Hepatic stellate cell (primary cell): ENCODE measurements at regions not wholly inside any gene's neighbourhood (a gene's known extent, or its start where the extent isn't known, plus 50 kb on each side); places are given as distances from the start of the nearest gene placed in this dataset.
"Not testable (repeated sequence)": the region's sequence is repeated elsewhere in the genome, so short reads cannot be mapped to it uniquely, and the experiment has no call there.

ENCODE experiments used
- DNase-seq: peaks from one replicate; pipeline ENCODE4 v3.0.0; 2011; ENCODE audit warnings: low spot score

DNA sequence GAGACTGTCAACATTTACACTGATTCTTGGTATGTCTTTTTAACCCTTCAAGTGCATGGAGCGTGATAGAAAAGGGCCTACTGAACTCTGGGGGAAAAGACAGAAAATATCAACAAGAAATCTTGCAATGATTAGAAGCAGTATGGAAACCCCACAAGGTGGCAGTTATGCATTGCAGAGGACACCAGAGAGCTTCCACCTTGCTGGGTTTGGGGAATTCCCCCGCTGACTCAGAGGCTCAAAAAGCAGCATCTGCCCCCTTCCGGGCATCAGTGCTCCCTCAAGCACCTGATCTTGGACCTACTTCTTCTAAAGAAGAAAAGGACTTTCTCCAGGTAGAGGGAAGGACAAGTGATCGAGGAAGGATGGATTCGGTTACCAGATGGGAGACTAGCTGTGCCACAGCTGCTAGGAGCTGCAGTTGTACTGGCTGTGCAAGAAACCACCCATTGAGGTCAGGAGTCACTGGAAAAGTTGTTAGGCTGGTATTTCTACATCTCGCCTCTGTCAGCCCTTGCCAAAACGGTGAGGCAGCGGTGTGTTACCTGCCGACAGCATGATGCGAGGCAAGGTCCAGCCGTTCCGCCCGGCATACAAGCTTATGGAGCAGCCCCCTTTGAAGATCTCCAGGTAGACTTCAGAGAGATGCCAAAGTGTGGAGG is 102.8 kb upstream of the OSBPL11 start:
- DNase-seq = not testable (repeated sequence)

GRCh38 chr3:125715651-125716050 is 120.4 kb upstream of the OSBPL11 start:
- DNase-seq = no peak

GRCh38 chr3:125732151-125732550 is 136.9 kb upstream of the OSBPL11 start:
- not testable (repeated sequence) for DNase-seq

DNA sequence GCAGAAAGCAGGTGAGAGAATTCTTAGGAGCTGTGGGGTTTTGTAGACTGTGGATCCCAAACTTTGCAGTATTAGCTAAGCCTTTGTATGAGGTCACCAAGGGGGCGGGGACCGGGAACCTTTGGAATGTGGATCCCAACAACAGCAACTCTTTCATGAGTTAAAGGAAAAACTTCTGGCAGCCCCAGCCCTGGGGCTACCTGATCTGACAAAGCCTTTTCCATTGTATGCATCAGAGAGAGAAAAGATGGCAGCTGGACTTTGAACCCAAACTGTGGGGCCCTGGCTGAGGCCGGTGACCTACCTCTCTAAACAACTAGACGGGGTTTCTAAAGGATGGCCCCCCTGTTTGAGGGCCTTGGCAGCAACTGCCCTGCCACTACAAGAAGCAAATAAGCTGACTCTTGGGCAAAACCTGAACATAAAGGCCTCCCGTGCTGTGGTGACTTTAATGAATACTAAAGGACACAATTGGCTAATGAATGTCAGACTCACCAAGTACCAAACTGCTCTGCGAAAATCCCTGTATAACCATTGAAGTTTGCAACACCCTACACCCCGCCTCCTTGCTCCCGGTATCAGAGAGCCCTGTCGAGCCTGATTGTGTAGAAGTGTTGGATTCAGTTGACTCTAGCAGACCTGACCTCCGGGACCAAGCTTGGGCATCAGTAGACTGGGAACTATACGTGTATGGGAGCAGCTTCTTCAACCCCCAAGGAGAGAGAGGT is 146.9 kb upstream of the OSBPL11 start:
- not testable (repeated sequence) for DNase-seq

DNA sequence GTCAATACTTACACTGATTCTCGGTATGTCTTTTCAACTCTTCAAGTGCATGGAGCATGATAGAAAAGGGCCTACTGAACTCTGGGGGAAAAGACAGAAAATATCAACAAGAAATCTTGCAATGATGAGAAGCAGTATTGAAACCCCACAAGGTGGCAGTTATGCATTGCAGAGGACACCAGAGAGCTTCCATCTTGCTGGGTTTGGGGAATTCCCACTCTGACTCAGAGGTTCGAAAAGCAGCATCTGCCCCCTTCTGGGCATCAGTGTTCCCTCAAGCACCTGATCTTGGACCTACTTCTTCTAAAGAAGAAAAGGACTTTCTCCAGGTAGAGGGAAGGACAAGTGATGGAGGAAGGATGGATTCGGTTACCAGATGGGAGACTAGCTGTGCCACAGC is 147.5 kb upstream of the OSBPL11 start:
- peak; percentile 14 for DNase-seq

DNA sequence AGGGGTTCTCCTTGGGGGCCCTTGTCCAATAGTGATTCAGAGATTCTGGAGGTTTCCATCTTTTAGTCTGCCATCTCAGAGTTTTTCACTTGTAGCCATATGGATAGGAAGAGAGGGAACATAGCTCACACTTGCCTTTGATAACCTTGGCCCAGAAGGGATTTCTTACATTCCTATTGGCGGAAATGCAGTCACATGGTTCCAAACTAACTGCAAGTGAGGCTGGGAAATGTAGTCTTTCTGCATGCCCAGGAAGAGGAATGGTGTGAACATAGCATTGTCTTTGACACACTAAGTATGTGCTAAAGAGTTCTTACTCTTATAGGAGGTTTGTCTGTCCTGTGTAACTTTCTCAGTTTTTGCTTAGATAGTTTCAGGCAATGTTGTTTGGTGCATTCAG is 161.8 kb upstream of the OSBPL11 start:
- DNase-seq = not testable (repeated sequence)

GRCh38 chr3:125758641-125759130 is 163.4 kb upstream of the OSBPL11 start:
- not testable (repeated sequence) for DNase-seq

GRCh38 chr3:125762601-125763000 is 167.3 kb upstream of the OSBPL11 start:
- not testable (repeated sequence) for DNase-seq

GRCh38 chr3:125766285-125766826 is 171.1 kb upstream of the OSBPL11 start:
- peak; percentile 34 for DNase-seq

- DNase-seq = not testable (repeated sequence)
Measured at GRCh38 chr3:125766931-125767330, 171.6 kb upstream of the OSBPL11 start.

DNA sequence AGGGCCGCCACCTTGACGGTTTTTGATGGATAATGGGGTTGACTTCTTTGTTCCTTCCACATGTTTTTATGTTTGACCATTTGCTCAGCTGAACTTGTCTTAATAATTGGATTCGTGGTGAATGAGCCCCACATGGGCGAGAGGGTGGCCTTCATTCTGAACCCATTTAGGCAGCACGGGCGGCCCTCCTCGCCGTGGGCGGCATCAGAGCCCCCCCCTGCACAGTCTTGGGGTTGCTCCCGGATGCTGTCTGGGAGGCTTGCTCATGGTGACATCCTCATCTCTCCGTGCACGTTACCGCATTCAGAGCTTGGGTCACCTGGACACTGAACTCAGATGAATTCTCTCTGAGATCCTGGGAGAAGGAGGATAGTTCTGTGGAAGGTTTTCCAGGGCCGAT is 172.3 kb upstream of the OSBPL11 start:
- DNase-seq = no peak

GRCh38 chr3:125768821-125769220 is 173.5 kb upstream of the OSBPL11 start:
- DNase-seq = not testable (repeated sequence)

DNA sequence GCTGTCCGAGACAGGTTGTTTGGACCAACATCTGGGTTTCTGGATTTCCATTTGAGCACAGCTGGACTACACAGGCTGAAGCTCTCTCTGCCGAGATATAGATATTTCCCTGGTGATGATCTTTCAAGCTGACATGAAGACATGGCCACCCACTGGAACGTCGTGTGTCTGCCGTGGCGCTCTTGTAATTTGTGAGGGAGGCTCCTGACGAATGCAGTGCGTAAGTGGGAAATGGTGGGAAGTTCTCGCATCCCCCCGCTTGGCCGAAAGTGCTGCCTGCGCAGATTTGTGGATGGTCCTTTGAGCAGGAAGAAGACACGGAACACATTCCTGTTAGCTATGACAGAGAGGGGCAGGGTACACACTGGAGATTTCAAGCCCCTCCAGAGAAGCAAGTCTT is 176.2 kb upstream of the OSBPL11 start:
- DNase-seq = not testable (repeated sequence)

DNA sequence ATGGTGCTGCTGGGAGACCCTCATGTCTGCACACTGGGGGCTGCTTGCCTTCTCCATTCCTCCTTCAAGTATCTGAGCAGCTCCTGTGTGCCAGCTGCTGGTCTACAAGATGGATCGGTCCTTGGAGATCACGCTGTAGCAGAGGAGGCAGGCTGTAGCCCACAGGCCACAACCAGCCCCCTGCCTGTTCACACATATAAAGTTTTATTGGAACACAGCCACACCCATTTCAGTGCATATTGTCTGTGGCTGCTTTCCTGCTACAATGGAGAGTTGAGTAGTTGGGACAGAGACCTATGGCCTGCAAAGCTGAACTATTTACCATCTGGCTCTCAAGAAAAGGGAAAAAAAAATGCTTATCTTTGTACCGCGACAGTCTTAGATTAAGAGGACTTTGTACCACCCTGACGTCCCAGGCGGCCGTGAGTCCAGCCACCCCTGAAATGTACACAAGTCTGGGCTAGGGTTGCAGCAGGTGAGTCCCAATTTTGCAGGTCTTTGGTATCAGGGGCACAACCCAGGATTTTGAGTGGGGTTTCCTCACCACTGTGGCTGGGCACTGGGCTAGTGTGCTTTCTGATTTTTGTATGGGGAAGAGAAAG is 179.2 kb upstream of the OSBPL11 start:
- DNase-seq = not testable (repeated sequence)

- DNase-seq = not testable (repeated sequence)
Measured at GRCh38 chr3:125775106-125775505, 179.8 kb upstream of the OSBPL11 start.

DNA sequence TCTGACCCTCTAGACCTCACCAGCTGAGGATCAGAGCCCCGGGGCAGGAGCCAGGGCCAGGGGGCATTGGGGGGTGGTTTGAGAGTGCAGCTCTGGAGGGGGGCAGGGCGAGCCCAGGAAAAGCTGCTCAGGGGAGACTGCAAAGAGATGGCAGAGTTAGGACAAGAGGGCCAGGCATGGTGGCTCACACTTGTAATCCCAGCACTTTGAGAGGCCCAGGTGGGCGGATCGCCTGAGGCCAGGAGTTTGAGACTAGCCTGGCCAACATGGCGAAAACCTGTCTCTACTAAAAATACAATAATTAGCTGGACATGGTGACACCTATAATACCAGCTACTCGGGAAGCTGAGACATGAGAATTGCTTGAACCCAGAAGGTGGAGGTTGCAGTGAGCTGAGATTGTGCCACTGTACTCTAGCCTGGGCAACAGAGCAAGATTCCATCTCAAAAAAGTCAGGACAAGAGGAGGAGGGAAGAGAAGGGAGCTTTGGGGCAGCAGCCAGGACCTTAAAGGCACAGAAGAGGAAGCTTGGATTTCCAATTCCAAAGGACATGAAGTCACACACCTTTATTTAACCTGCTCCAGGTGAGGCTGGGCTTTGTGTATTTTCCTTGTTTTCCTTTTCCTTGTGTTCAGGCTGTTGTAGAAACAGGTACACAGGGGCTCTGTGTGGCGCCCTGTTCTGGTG is 180.5 kb upstream of the OSBPL11 start:
- DNase-seq = not testable (repeated sequence)

DNA sequence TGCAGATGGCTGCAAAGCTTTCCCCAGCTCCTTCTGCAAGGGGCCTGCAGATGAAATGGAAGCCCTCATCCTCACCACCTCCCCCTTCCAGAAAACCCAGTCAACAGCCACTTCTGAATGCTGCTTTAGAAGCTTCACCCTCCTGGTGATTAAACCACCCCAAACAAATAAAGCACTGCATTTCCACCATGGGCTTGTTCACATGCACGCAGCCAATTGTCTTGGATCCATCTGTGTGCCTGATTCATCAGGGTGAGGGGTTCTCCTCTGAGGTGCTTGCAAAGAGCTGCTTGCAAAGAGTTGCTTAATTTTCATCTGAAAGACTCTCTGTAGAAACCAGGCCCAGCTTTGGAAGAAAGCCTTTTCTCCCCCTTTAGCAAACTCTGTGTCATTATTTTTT is 184.0 kb upstream of the OSBPL11 start:
- DNase-seq = not testable (repeated sequence)

GRCh38 chr3:125779918-125780317 is 184.6 kb upstream of the OSBPL11 start:
- not testable (repeated sequence) for DNase-seq

GRCh38 chr3:125781678-125782077 is 186.4 kb upstream of the OSBPL11 start:
- not testable (repeated sequence) for DNase-seq

DNA sequence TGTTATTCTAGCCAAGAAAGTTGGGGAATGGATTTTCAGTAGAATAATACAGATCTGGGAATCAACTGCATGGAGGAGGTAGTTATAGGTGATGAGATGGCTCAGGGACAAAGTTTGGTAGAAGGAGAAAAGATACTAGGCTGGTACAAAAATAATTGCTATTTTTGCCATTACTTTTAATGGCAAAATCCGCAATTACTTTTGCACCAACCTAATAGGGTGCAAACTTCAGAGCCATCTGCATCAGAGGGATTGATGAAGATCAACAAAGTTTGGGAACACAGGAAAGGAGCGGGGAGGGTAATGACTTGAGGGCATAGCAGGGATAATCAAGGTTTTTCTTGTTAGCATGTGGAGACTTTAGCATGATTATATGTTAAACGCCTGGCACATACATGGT is 178.7 kb upstream of the ROPN1B start:
- not testable (repeated sequence) for DNase-seq

- DNase-seq = not testable (repeated sequence)
Measured at GRCh38 chr3:125791021-125791420, 178.0 kb upstream of the ROPN1B start.

GRCh38 chr3:125810010-125810409 is 159.0 kb upstream of the ROPN1B start:
- DNase-seq = not testable (repeated sequence)
